ENCODE measurements at regions not wholly inside any gene's neighbourhood (a gene's known extent, or its start where the extent isn't known, plus 50 kb on each side); places are given as distances from the start of the nearest gene placed in this dataset.

DNA sequence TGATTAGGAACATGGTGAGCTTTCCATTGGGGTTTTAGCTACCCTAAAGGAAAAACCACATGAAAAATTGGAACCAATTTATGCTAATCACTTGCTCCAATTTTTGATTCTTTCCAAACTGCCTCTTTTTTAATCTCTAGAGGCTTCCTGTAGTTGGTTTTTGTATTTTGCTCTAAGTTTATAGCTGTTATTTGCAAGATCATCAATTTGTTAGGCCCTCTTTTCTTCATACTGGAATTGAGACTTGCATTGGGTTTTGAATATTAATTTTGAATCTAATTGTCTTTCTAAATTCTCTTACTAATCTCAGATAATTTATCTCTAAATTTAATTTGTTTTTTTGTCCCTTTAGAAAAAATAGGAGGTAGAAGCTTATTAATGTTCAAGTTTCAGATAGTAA, 713.3 kb downstream of the REEP3 start:
- FAIRE-seq, result no peak

DNA sequence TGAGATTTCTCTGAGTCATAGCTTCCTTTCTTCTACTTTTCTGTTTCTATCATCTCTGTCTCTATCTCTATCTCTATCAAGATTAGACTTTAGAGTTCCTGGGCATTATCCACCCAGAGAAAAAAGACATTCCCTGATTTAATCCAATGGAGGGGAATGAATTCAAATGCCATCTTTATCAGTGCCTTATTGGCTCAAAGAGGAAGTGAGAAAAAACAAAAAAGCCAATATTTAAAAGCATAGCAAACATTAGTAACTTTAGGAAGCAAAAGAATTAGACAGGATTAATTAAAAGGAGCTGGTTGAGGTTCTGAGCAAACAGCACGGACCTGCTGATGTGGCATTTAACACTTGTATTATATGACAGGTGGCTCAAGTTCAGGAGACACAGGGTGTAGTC, 736.5 kb downstream of the REEP3 start:
- DNase-seq (ENCODE audit: extremely low spot score, insufficient read length, low read depth) (no peak), FAIRE-seq (no peak)

More for the DNA sequence above, 713.3 kb downstream of the REEP3 start:
- DNase-seq (ENCODE audit: extremely low spot score, insufficient read length, low read depth), result no peak

DNA sequence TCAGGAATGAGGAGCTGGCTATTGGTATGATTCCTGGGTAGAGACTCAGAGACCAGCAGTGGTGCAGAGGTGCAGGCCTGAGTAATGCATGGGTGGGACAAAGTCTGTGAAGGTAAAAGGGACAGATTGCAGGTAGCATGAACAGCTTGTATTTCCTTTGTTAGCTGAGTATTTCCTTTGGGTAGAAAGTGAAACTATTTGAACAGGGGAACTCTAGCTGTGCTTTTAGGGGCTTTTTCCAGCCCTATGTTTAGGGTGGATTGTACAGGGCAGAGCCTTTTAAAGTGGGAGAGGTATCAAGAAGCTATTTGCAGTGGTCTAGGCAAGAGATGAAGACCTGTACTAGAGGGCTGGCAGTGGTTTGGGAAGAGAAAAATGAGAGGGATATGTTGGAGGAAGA, 739.9 kb downstream of the REEP3 start:
- no peak for DNase-seq (ENCODE audit: extremely low spot score, insufficient read length, low read depth)
- FAIRE-seq, result peak; percentile 9

DNA sequence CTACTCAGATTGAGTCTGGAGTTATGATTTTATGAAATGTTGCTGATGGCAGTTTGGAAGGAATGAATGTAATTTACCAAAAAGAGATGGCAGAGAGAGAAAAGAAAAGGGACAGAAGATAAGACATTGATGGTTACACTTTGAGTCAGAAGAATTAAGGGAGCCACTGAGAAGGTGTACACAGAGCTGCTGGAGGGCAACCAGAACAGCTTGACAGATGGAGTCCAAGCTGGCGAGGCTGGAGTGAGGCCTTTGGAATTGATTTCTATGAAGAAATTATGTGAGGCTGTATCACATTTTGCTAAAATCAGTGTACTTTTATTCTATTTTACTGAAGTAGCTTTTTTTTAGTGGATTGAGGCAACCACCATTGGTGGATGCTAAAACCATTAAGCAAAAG, 740.5 kb downstream of the REEP3 start:
- FAIRE-seq (no peak), DNase-seq (ENCODE audit: extremely low spot score, insufficient read length, low read depth) (no peak)

DNA sequence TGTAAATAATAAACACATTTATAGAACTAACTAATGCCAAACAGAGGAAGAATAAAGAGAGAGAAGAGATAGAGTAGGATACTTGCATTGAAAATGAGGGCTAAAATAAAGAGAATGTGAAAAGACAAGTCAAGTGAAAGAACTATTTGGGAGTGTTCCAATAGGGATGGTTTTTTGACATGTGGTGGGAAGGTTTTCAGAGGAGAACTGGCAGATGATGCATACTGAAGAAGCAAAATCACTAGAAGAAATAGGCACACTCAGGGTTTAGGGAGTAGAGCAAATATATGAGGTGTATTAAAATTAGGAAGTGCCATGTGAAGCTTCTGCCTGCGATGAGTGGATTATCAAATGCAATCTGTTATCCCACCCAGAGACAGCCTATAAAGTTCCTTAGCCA, 744.8 kb downstream of the REEP3 start:
- FAIRE-seq, result no peak
- no peak for DNase-seq (ENCODE audit: extremely low spot score, insufficient read length, low read depth)

DNA sequence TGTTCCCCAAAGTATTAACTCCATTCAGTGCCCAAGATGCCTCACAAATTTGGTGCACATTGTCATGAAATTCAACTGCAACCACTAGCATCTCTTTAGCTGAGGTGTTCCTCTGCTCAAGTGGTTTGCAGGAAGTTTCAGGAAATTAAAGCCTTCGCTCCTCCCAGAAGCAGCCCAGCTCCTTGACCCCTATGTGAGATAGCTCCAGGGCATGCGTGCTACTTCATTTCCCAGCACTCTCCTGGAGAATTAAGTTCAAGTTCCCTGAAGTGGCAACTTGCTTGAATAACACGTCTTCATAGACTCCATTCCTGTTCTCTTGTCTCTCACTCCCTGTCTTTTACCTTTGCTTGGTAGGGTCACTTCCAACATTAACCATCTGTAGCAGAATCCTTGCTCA, 750.3 kb downstream of the REEP3 start:
- DNase-seq (ENCODE audit: extremely low spot score, insufficient read length, low read depth) (no peak), FAIRE-seq (no peak)

DNA sequence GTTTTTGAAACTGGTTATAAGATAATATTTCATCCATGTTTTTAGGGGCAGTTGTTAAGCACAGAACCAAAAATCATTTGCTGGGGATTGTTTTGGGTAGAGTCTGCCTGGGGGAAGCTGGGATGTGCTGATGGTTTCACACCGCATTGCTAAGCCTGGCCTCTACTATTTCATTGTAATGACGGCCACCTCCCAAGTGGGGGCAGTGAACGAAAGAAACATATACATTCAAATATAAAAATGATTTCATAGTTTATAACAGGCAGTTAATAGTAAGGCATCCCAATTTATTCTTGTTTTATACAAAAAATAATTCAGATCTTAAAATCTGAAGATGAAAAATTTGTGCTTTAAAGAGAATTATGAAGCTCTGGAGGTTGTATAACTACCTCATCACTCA, 750.8 kb downstream of the REEP3 start:
- DNase-seq (ENCODE audit: extremely low spot score, insufficient read length, low read depth), result no peak
- no peak for FAIRE-seq

GRCh38 chr10:64275001-64275400, 753.8 kb downstream of the REEP3 start:
- FAIRE-seq (no peak), DNase-seq (ENCODE audit: extremely low spot score, insufficient read length, low read depth) (no peak)

DNA sequence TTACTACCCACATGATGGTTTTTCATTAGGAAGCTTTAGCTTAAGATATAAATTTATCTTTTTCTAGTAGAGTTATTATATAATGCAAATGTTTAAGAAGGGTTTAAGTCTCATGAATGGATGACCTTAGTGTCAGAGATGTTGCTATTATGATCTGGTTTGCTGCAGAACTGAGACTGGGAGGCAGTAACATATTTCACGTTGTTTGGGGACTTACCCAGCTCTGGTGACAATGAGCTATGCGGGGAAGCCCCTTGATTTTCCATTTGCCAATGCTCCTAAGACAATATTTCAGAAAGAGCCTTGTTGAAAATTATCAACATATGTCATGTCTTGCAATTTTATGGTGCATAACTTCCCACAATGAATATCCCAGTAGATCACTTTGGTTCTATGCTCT, 754.6 kb downstream of the REEP3 start:
- FAIRE-seq (no peak), DNase-seq (ENCODE audit: extremely low spot score, insufficient read length, low read depth) (no peak)

- DNase-seq (ENCODE audit: extremely low spot score, insufficient read length, low read depth) (no peak), FAIRE-seq (no peak)
These were observed 756.3 kb downstream of the REEP3 start for GRCh38 chr10:64277536-64277935.

DNA sequence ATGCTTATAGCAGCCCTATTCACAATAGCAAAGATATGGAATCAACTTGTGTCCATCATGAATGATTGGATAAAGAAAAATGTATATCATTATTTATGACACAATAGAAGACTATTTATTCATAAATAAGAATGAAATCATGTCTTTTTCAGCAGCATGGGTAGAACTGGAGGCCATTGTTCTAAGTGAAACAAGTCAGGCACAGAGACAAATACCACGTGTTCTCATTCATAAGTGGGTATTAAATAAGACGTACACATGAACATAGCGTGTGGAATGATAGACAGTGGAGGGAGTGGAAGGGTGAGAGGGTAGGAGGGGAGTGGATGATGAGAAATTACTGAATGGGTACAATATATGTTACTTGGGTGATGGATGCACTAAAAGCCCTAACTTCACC, 762.4 kb downstream of the REEP3 start:
- no peak for DNase-seq (ENCODE audit: extremely low spot score, insufficient read length, low read depth)
- no peak for FAIRE-seq

DNA sequence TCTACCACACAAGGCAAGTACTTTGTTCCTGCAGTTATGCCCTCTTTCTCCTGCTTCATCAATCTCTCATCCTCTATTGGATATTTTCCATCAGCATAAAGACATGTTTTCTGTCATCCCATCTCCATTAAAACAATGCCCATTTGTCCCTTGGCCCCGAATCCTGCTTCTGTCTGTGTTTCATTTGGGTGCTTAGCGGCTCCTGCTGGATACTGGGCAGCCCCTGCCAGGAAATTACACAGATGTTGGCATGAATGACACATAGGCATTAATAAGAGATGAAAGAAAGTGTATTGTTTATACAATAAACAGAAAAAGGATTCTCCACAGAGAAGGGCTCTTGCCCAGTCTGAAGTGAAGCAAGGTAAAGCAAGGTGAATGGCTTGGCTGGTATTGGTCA, 765.3 kb downstream of the REEP3 start:
- DNase-seq (ENCODE audit: extremely low spot score, insufficient read length, low read depth), result no peak
- no peak for FAIRE-seq

- FAIRE-seq (no peak), DNase-seq (ENCODE audit: extremely low spot score, insufficient read length, low read depth) (no peak)
These were observed 767.2 kb downstream of the REEP3 start for GRCh38 chr10:64288404-64288803.

GRCh38 chr10:64303566-64303965, 782.4 kb downstream of the REEP3 start:
- no peak for DNase-seq (ENCODE audit: extremely low spot score, insufficient read length, low read depth)
- FAIRE-seq, result no peak

GRCh38 chr10:64306729-64307327, 785.6 kb downstream of the REEP3 start:
- DNase-seq (ENCODE audit: extremely low spot score, insufficient read length, low read depth), result no peak
- FAIRE-seq, result no peak

- FAIRE-seq, result no peak
- no peak for DNase-seq (ENCODE audit: extremely low spot score, insufficient read length, low read depth)
These were observed 791.7 kb downstream of the REEP3 start for GRCh38 chr10:64312876-64313275.

- no peak for FAIRE-seq
- DNase-seq (ENCODE audit: extremely low spot score, insufficient read length, low read depth), result no peak
These were observed 792.8 kb downstream of the REEP3 start for GRCh38 chr10:64313967-64314366.

- FAIRE-seq (no peak), DNase-seq (ENCODE audit: extremely low spot score, insufficient read length, low read depth) (no peak)
These were observed 795.2 kb downstream of the REEP3 start for GRCh38 chr10:64316416-64316815.

- DNase-seq (ENCODE audit: extremely low spot score, insufficient read length, low read depth) (no peak), FAIRE-seq (no peak)
These were observed 795.6 kb downstream of the REEP3 start for GRCh38 chr10:64316833-64317232.

- FAIRE-seq (no peak), DNase-seq (ENCODE audit: extremely low spot score, insufficient read length, low read depth) (no peak)
These were observed 799.2 kb downstream of the REEP3 start for GRCh38 chr10:64320448-64320847.

DNA sequence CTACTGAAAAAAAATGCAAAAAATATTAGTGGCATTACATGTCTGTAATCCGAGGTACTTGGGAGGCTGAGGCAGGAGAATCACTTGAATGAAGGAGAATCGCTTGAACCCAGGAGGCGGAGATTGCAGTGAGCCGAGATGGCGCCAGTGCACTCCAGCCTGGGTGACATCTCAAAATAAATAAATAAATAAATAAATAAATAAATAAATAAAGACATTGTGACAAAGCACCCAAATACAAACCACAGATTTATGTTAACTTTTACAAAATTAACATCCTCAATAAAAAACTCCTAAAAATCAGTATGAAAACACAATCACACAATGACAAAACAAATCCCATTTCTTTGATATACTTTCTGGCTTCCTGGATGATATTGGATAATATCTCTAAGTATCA, 808.3 kb downstream of the REEP3 start:
- no peak for DNase-seq (ENCODE audit: extremely low spot score, insufficient read length, low read depth)
- FAIRE-seq, result no peak

- FAIRE-seq (no peak), DNase-seq (ENCODE audit: extremely low spot score, insufficient read length, low read depth) (no peak)
These were observed 811.4 kb downstream of the REEP3 start for GRCh38 chr10:64332551-64332950.

GRCh38 chr10:64334084-64334483, 812.9 kb downstream of the REEP3 start:
- DNase-seq (ENCODE audit: extremely low spot score, insufficient read length, low read depth) (no peak), FAIRE-seq (no peak)
